ENCODE measurements at regions not wholly inside any gene's neighbourhood (a gene's known extent, or its start where the extent isn't known, plus 50 kb on each side); places are given as distances from the start of the nearest gene placed in this dataset.

- peak overlapping the region; percentile 31 for H3K27ac ChIP-seq (ENCODE audit: insufficient read depth, low read length)
- H4K20me1 ChIP-seq (ENCODE audit: control insufficient read depth, extremely low read depth, insufficient read depth, low read length): no peaks in the 10 kb centered on the region
- peak; percentile 51 to 92 for DNase-seq (ENCODE audit: low read depth in 2 of 2)
- H3K36me3 ChIP-seq (ENCODE audit: control insufficient read depth, insufficient read depth, low read length): no peaks in the 10 kb centered on the region
- H3K4me2 ChIP-seq (ENCODE audit: extremely low read depth, insufficient read depth, low read length): peak overlapping the region; percentile 45
- no peaks in the 10 kb centered on the region for H3K9me3 ChIP-seq (ENCODE audit: control insufficient read depth, insufficient read depth, low read depth, low read length)
- no peak overlapping the region for H2AFZ ChIP-seq (ENCODE audit: low read length)
- H3K79me2 ChIP-seq (ENCODE audit: control insufficient read depth, insufficient read depth, low read length): no peaks in the 10 kb centered on the region
- no peak overlapping the region for H3K9ac ChIP-seq (ENCODE audit: insufficient read depth, low read length)
- H3K4me1 ChIP-seq (ENCODE audit: control insufficient read depth, extremely low read depth, insufficient read depth, low read length): no peaks in the 10 kb centered on the region
- H3K27me3 ChIP-seq (ENCODE audit: control insufficient read depth, insufficient read depth, low read length): no peaks in the 10 kb centered on the region
- H3K4me3 ChIP-seq (replicated peaks in 1 of 4; ENCODE audit: control extremely low read depth in 1 of 4, insufficient read depth in 1 of 4, low read depth in 3 of 4, low read length in 4 of 4): peak overlapping the region in 1 of 4 experiments; percentile 35
- no peak for TF ChIP-seq CTCF (conservative IDR thresholded peaks at IDR 0.05 in 1 of 2, IDR thresholded peaks at IDR 0.05 in 1 of 2; ENCODE audit: low read depth in 1 of 2, low read length in 2 of 2)
- TF ChIP-seq EZH2 (IDR thresholded peaks at IDR 0.05; ENCODE audit: low read length, missing control alignments): no peak
Measured at GRCh38 chr17:72588961-72589360, 468.1 kb downstream of the SOX9 start.

- no peak overlapping the region for H3K27ac ChIP-seq (ENCODE audit: insufficient read depth, low read length)
- no peaks in the 10 kb centered on the region for H3K27me3 ChIP-seq (ENCODE audit: control insufficient read depth, insufficient read depth, low read length)
- DNase-seq (ENCODE audit: low read depth in 2 of 2): peak; percentile 80 to 89
- peak overlapping the region; percentile 60 to 89 (median 83) for H3K4me3 ChIP-seq (replicated peaks in 1 of 4; ENCODE audit: control extremely low read depth in 1 of 4, insufficient read depth in 1 of 4, low read depth in 3 of 4, low read length in 4 of 4)
- H3K36me3 ChIP-seq (ENCODE audit: control insufficient read depth, insufficient read depth, low read length): no peaks in the 10 kb centered on the region
- TF ChIP-seq EZH2 (IDR thresholded peaks at IDR 0.05; ENCODE audit: low read length, missing control alignments) (no peak), CTCF (conservative IDR thresholded peaks at IDR 0.05 in 1 of 2, IDR thresholded peaks at IDR 0.05 in 1 of 2; ENCODE audit: low read depth in 1 of 2, low read length in 2 of 2) (no peak)
- no peaks in the 10 kb centered on the region for H3K79me2 ChIP-seq (ENCODE audit: control insufficient read depth, insufficient read depth, low read length)
- H4K20me1 ChIP-seq (ENCODE audit: control insufficient read depth, extremely low read depth, insufficient read depth, low read length): no peaks in the 10 kb centered on the region
- H3K4me2 ChIP-seq (ENCODE audit: extremely low read depth, insufficient read depth, low read length): peak overlapping the region; percentile 93
- H3K4me1 ChIP-seq (ENCODE audit: control insufficient read depth, extremely low read depth, insufficient read depth, low read length): no peaks in the 10 kb centered on the region
- H3K9ac ChIP-seq (ENCODE audit: insufficient read depth, low read length): no peak overlapping the region
- no peaks in the 10 kb centered on the region for H3K9me3 ChIP-seq (ENCODE audit: control insufficient read depth, insufficient read depth, low read depth, low read length)
- H2AFZ ChIP-seq (ENCODE audit: low read length): no peak overlapping the region
Measured at GRCh38 chr17:72590382-72590781, 469.6 kb downstream of the SOX9 start.

GRCh38 chr17:72590882-72591281, 470.1 kb downstream of the SOX9 start:
- DNase-seq (ENCODE audit: low read depth in 2 of 2): no peak
- H2AFZ ChIP-seq (ENCODE audit: low read length): no peak overlapping the region
- no peaks in the 10 kb centered on the region for H3K9me3 ChIP-seq (ENCODE audit: control insufficient read depth, insufficient read depth, low read depth, low read length)
- H3K4me1 ChIP-seq (ENCODE audit: control insufficient read depth, extremely low read depth, insufficient read depth, low read length): no peaks in the 10 kb centered on the region
- peak overlapping the region; percentile 60 to 89 (median 83) for H3K4me3 ChIP-seq (replicated peaks in 1 of 4; ENCODE audit: control extremely low read depth in 1 of 4, insufficient read depth in 1 of 4, low read depth in 3 of 4, low read length in 4 of 4)
- no peaks in the 10 kb centered on the region for H3K79me2 ChIP-seq (ENCODE audit: control insufficient read depth, insufficient read depth, low read length)
- no peak overlapping the region for H3K9ac ChIP-seq (ENCODE audit: insufficient read depth, low read length)
- peak overlapping the region; percentile 93 for H3K4me2 ChIP-seq (ENCODE audit: extremely low read depth, insufficient read depth, low read length)
- TF ChIP-seq CTCF (conservative IDR thresholded peaks at IDR 0.05 in 1 of 2, IDR thresholded peaks at IDR 0.05 in 1 of 2; ENCODE audit: low read depth in 1 of 2, low read length in 2 of 2): no peak
- no peak for TF ChIP-seq EZH2 (IDR thresholded peaks at IDR 0.05; ENCODE audit: low read length, missing control alignments)
- no peaks in the 10 kb centered on the region for H3K27me3 ChIP-seq (ENCODE audit: control insufficient read depth, insufficient read depth, low read length)
- no peaks in the 10 kb centered on the region for H4K20me1 ChIP-seq (ENCODE audit: control insufficient read depth, extremely low read depth, insufficient read depth, low read length)
- H3K36me3 ChIP-seq (ENCODE audit: control insufficient read depth, insufficient read depth, low read length): no peaks in the 10 kb centered on the region
- peak overlapping the region; percentile 45 for H3K27ac ChIP-seq (ENCODE audit: insufficient read depth, low read length)

Measured in fibroblast of lung (primary cell).